Posterior vena cava (tissue), 2 donors: ENCODE measurements at regions not wholly inside any gene's neighbourhood (a gene's known extent, or its start where the extent isn't known, plus 50 kb on each side); places are given as distances from the start of the nearest gene placed in this dataset.
A peak's percentile ranks its signal among the peaks of the same experiment; 100 is the strongest.

Experiments used
- DNase-seq: peaks from one replicate; pipeline ENCODE4 v3.0.0-alpha.2; 2020; ENCODE audit warnings: low spot score
- intact Hi-C, 2 donors: fragments of 100-400 bp; cut with DNase I; formaldehyde crosslinking; loops; one replicate each; pipeline versions ENCODE4 v1.14.1 to v1.14.2; 2022 to 2023
- donor health status: DM: yes; HTN: yes; CAD: no.
- donor health status: DM: yes; HTN: yes; CAD: no.

GRCh38 chr13:99436686-99437416 lies 64.4 kb upstream of the TM9SF2 start:
- peak; percentile 97 for DNase-seq
- intact Hi-C loops = loop anchor here (1.0 to 5.0 kb wide), 3 partner anchors 80 to 260 kb away; no protein-coding TSS in a partner anchor

GRCh38 chr13:99439048-99439447 lies 62.2 kb upstream of the TM9SF2 start:
- no peak for DNase-seq
- intact Hi-C loops = loop anchor here (5.0 kb wide), 2 partner anchors 162 to 262 kb away; no protein-coding TSS in a partner anchor

GRCh38 chr13:99439850-99440604 lies 61.2 kb upstream of the TM9SF2 start:
- intact Hi-C loops = loop anchor here (5.0 kb wide), 2 partner anchors 163 to 263 kb away; no protein-coding TSS in a partner anchor
- DNase-seq = no peak

- intact Hi-C loops = no loop called here
- no peak for DNase-seq
These were observed 58.9 kb upstream of the TM9SF2 start for GRCh38 chr13:99442273-99442895.

- intact Hi-C loops = no loop called here
- DNase-seq = no peak
These were observed 55.0 kb upstream of the TM9SF2 start for GRCh38 chr13:99446242-99446641.

GRCh38 chr13:99448546-99448945 lies 52.7 kb upstream of the TM9SF2 start:
- no peak for DNase-seq
- intact Hi-C loops = no loop called here

GRCh38 chr13:99450416-99450815 lies 50.9 kb upstream of the TM9SF2 start:
- intact Hi-C loops = no loop called here
- no peak for DNase-seq
